Psoas muscle (tissue), 7 donors: ENCODE measurements at regions not wholly inside any gene's neighbourhood (a gene's known extent, or its start where the extent isn't known, plus 50 kb on each side); places are given as distances from the start of the nearest gene placed in this dataset.

ENCODE experiments used
- ATAC-seq, 4 donors: fragments of 200-7000 bp; cut with Tn5 transposase; one replicate each; pipeline ENCODE4 v1.9.1; 2020; ENCODE audit warnings: moderate library complexity in 3 of 4, mild to moderate bottlenecking in 2 of 4
- DNase-seq, 2 donors: peaks; one replicate each; pipeline ENCODE4 v3.0.0-alpha.2; 2020
- H3K27ac ChIP-seq: fragments of 200-600 bp; one replicate; pipeline ENCODE4 v1.8.0; 2022
- H3K27me3 ChIP-seq, 3 donors: fragments of 200-600 bp in 1 of 3; one replicate each; pipeline versions ENCODE4 v1.6.1 to v1.8.0; 2013 to 2022; ENCODE audit warnings: low read length in 2 of 3, mild to moderate bottlenecking in 2 of 3, moderate library complexity in 1 of 3; ENCODE audit not compliant: insufficient read depth in 3 of 3
- H3K36me3 ChIP-seq, 2 donors: fragments of 200-600 bp in 1 of 2; one replicate each; pipeline versions ENCODE4 v1.6.1 to v1.8.0; 2013 to 2022; ENCODE audit warnings: low read depth in 1 of 2, mild to moderate bottlenecking in 1 of 2, moderate library complexity in 1 of 2; ENCODE audit not compliant: insufficient read depth in 1 of 2
- H3K4me1 ChIP-seq: fragments of 200-600 bp; one replicate; pipeline ENCODE4 v1.8.0; 2022
- H3K4me3 ChIP-seq: fragments of 200-600 bp; one replicate; pipeline ENCODE4 v1.8.0; 2022; ENCODE audit warnings: mild to moderate bottlenecking
- H3K9me3 ChIP-seq: fragments of 200-600 bp; one replicate; pipeline ENCODE4 v1.8.0; 2022
- WGBS, 3 donors: extraction: QIAGEN DNeasy Blood & Tissue Kit; methylation state at CpG; one replicate each; pipeline versions ENCODE4 v1.1.6 to v1.1.7; 2013; 5-methylcytosine and 5-hydroxymethylcytosine counted together
- intact Hi-C, 2 donors: fragments of 100-400 bp; cut with DNase I; formaldehyde crosslinking; loops; one replicate each; pipeline versions ENCODE4 v1.11.0 to v1.14.2; 2022
- TF ChIP-seq, protein P1 (sequence below): fragments of 200-600 bp; IDR thresholded peaks from one replicate; pipeline ENCODE4 v1.8.0; 2022; ENCODE audit warnings: antibody characterized with exemption
- donor health status: healthy with polysubstance abuse.
- donor health status: DM: no; HTN: no; CAD: no; lungs with moderate emphysema.
- donor health status: Bipolar disorder and iron deficiency.
- donor health status: healthy.
- donor health status: DM: yes; HTN: yes; CAD: no.
- donor health status: DM: no; HTN: no; CAD: no.
- donor health status: DM: yes; HTN: yes; CAD: no.

DNA sequence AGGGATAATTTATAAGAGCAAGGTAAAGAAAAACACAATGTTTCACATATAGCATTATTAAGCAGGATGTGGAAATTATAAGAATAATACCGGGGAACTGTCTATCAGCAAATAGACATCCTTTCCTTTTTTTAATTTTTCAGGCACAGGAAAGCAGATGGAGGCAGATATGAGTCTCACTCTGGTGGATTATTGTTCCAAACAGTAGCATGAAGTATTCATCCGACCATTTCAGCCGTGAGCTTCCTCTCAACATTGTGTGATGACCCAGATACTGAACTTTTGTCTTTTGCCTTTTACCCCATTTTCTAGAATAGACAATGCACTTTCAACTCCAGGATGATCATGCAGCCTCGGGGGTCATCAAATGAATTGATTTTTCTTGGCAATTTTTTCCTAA lies 599.8 kb downstream of the ADGRL2 start:
- no peaks in the 10 kb centered on the region for H3K36me3 ChIP-seq
- no peaks in the 10 kb centered on the region for H3K9me3 ChIP-seq
- intact Hi-C loops: no loop called here
- TF ChIP-seq, protein P1, sequence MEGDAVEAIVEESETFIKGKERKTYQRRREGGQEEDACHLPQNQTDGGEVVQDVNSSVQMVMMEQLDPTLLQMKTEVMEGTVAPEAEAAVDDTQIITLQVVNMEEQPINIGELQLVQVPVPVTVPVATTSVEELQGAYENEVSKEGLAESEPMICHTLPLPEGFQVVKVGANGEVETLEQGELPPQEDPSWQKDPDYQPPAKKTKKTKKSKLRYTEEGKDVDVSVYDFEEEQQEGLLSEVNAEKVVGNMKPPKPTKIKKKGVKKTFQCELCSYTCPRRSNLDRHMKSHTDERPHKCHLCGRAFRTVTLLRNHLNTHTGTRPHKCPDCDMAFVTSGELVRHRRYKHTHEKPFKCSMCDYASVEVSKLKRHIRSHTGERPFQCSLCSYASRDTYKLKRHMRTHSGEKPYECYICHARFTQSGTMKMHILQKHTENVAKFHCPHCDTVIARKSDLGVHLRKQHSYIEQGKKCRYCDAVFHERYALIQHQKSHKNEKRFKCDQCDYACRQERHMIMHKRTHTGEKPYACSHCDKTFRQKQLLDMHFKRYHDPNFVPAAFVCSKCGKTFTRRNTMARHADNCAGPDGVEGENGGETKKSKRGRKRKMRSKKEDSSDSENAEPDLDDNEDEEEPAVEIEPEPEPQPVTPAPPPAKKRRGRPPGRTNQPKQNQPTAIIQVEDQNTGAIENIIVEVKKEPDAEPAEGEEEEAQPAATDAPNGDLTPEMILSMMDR: no peak
- no peak overlapping the region for H3K4me3 ChIP-seq
- peaks cover 0 to 2% (median 0%) of the 10 kb centered on the region in 3 donors for H3K27me3 ChIP-seq
- no peak for ATAC-seq
- 56 to 66% (median 64%) methylated on average over 4 of the region's 4 CpGs for WGBS, 3 donors
- no peak overlapping the region for H3K27ac ChIP-seq
- no peak for DNase-seq
- no peaks in the 10 kb centered on the region for H3K4me1 ChIP-seq

DNA sequence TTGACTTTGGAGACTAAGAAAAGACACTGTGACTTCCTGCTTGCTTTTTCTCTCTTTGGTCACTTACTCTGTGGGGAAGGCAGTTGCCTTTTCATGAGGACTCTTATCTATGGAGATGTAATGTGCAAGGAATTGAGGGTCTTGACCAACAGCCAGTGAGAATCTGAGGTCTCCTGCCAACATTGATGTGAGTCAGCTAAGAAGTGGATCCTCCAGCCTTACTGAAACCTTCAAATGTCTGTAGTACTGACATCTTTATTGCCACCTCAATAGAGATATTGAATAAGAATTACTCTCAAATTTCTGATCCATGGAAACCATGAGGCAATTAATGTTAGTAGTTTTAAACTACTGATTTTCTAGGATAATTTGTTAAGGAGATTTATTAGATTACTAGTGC lies 598.4 kb downstream of the ADGRL2 start:
- H3K27ac ChIP-seq: no peak overlapping the region
- no peak for DNase-seq
- no peak for ATAC-seq
- TF ChIP-seq, protein P1: no peak
- no peaks in the 10 kb centered on the region for H3K36me3 ChIP-seq
- H3K27me3 ChIP-seq: peaks cover 0 to 2% (median 0%) of the 10 kb centered on the region in 3 donors
- intact Hi-C loops: no loop called here
- H3K4me3 ChIP-seq: no peak overlapping the region
- no peaks in the 10 kb centered on the region for H3K9me3 ChIP-seq
- H3K4me1 ChIP-seq: no peaks in the 10 kb centered on the region

DNA sequence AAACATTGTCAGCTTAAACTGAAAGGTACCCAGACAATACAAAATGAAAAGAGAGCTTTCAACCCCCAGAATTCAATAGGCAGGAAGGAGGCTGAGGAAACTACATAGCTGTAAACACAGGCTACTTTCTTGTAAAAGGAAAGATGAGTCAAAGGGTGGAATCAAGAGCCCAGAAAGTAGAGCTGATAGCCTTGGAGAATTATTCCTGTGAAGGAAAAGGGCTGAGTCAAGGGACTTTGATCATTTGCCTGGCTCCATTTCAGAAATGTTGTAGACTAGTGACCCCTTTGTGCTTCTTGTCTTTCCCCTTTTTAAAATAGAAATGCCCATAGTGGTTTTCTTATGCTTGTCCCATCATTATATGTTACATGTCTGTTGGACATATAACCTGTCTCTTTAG lies 597.6 kb downstream of the ADGRL2 start:
- Histone ChIP-seq H3K4me1 (no peaks in the 10 kb centered on the region), H3K9me3 (no peaks in the 10 kb centered on the region), H3K4me3 (no peak overlapping the region), H3K27ac (no peak overlapping the region), H3K36me3 (no peaks in the 10 kb centered on the region), H3K27me3 (peaks cover 0 to 2% (median 0%) of the 10 kb centered on the region in 3 donors)
- TF ChIP-seq, protein P1: no peak
- ATAC-seq: no peak
- intact Hi-C loops: no loop called here
- no peak for DNase-seq

DNA sequence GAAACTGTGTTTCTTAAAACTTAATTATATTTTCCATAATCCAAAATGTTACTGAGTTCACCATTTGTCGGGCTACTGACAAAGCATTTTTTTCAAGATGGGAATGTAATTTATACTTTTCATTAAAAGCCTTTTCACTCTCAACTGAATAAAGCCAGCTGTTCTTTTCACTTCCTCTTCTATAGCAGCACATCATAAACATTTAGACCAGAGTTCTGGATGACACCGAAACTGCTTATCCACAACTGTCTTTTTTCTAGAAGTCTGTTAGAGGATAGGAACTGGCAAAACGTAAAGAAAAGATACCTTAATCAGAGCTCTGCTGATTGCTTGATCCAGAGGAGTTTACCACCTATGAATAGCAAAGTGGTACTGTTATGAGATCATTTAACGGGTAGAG lies 594.7 kb downstream of the ADGRL2 start:
- WGBS, 3 donors: 60 to 68% (median 67%) methylated on average over 4 of the region's 4 CpGs
- no peaks in the 10 kb centered on the region for H3K36me3 ChIP-seq
- no peak overlapping the region for H3K4me3 ChIP-seq
- DNase-seq (no peak), ATAC-seq (no peak)
- intact Hi-C loops: no loop called here
- H3K4me1 ChIP-seq: no peaks in the 10 kb centered on the region
- H3K27me3 ChIP-seq: no peaks in the 10 kb centered on the region
- no peaks in the 10 kb centered on the region for H3K9me3 ChIP-seq
- TF ChIP-seq, protein P1: no peak
- H3K27ac ChIP-seq: no peak overlapping the region

DNA sequence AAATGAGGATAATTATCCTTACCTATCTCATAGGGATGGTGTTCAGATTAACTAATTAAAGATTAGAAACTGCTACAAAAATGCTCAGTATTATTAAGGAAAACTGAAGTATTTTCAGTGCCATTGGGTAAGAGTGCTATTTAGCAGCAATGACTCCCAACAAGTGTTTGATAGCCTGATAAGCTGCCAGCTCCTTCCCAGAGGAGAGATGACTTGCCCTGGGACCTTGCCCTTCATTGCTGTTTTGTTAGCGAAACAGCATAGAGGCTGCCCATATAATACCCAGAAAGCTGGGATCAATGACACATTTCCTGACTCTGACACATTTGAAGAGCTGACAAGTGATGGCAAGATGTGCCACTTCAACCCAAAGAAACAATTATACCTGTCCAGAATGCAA lies 592.2 kb downstream of the ADGRL2 start:
- H3K27me3 ChIP-seq: no peaks in the 10 kb centered on the region
- H3K4me1 ChIP-seq: no peaks in the 10 kb centered on the region
- WGBS, 3 donors: 81 to 100% (median 88%) methylated on average over 1 of the region's 1 CpG
- H3K9me3 ChIP-seq: no peaks in the 10 kb centered on the region
- TF ChIP-seq, protein P1: no peak
- H3K27ac ChIP-seq: no peak overlapping the region
- ATAC-seq (no peak), DNase-seq (no peak)
- H3K4me3 ChIP-seq: no peak overlapping the region
- intact Hi-C loops: no loop called here
- H3K36me3 ChIP-seq: no peaks in the 10 kb centered on the region
